HFFc6 (cell line): ENCODE measurements at regions not wholly inside any gene's neighbourhood (a gene's known extent, or its start where the extent isn't known, plus 50 kb on each side); places are given as distances from the start of the nearest gene placed in this dataset.

ENCODE experiments used
- DNase-seq: peaks from one replicate; pipeline ENCODE4 v3.0.0-alpha.2; 2018
- H3K27ac Mint-ChIP-seq: 2 replicates; pipeline ENCODE4 v1.8.0; 2020; ENCODE audit warnings: mild to moderate bottlenecking, mixed read lengths
- H3K27me3 Mint-ChIP-seq: 2 replicates; pipeline ENCODE4 v1.8.0; 2021; ENCODE audit warnings: mild to moderate bottlenecking, moderate library complexity, mixed read lengths; ENCODE audit not compliant: insufficient read depth
- H3K36me3 Mint-ChIP-seq: 2 replicates; pipeline ENCODE4 v1.8.0; 2021; ENCODE audit warnings: low read depth, mixed read lengths
- H3K4me1 Mint-ChIP-seq: 2 replicates; pipeline ENCODE4 v1.8.0; 2020; ENCODE audit warnings: low read depth, mixed read lengths
- H3K4me3 Mint-ChIP-seq: 2 replicates; pipeline ENCODE4 v1.8.0; 2020; ENCODE audit warnings: mild to moderate bottlenecking, moderate library complexity, mixed read lengths
- H3K9me3 Mint-ChIP-seq: 2 replicates; pipeline ENCODE4 v1.8.0; 2020; ENCODE audit warnings: mild to moderate bottlenecking, mixed read lengths
- CTCF ChIP-seq: fragments of 200-600 bp; sonication (generic); IDR thresholded peaks from 2 replicates; pipeline ENCODE4 v1.5.0; 2021; ENCODE audit warnings: antibody characterized with exemption, mild to moderate bottlenecking

GRCh38 chr21:35475762-35476161 lies 426.7 kb upstream of the RUNX1 start:
- H3K27ac Mint-ChIP-seq = peak overlapping the region; percentile 63

GRCh38 chr21:35475009-35475408 lies 425.9 kb upstream of the RUNX1 start:
- H3K9me3 Mint-ChIP-seq = peaks cover 7% of the 10 kb centered on the region; the same call in 1 of the 2 replicates
- H3K36me3 Mint-ChIP-seq = peaks cover 14% of the 10 kb centered on the region; the same call in 1 of the 2 replicates
- H3K27ac Mint-ChIP-seq = no peak overlapping the region
- H3K27me3 Mint-ChIP-seq = peaks cover 1% of the 10 kb centered on the region; the same call in 1 of the 2 replicates
- no peak overlapping the region for H3K4me3 Mint-ChIP-seq
- peaks cover 46% of the 10 kb centered on the region for H3K4me1 Mint-ChIP-seq
- no peak for TF ChIP-seq CTCF
- DNase-seq = peak; percentile 12

More at GRCh38 chr21:35475762-35476161, 426.7 kb upstream of the RUNX1 start:
- peaks cover 47% of the 10 kb centered on the region for H3K4me1 Mint-ChIP-seq
- peak overlapping the region; percentile 31 for H3K4me3 Mint-ChIP-seq
- peaks cover 7% of the 10 kb centered on the region; the same call in 1 of the 2 replicates for H3K9me3 Mint-ChIP-seq
- peaks cover 3% of the 10 kb centered on the region for H3K27me3 Mint-ChIP-seq
- peaks cover 14% of the 10 kb centered on the region; the same call in 1 of the 2 replicates for H3K36me3 Mint-ChIP-seq
- DNase-seq = no peak
- TF ChIP-seq CTCF = no peak

DNA sequence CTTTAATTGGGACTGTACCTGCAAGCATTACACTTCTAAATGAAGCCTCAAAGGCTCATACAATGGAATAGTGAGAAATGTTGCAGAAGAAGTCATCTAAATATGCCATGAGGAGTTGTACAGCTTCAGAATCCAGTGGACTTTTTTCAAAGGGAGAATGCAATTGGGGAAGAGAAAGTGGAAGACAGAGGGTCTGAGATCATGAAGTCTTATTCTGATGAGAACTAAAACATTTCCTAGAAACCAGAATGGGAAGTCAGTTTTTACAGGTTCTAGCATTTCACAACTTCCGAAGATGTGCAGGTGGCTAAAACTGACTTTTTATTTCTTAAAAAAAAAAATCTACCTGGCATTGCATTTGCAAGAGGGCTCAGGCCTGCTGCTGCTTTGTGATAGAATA lies 424.4 kb upstream of the RUNX1 start:
- Mint-ChIP-seq H3K36me3 (no peaks in the 10 kb centered on the region), H3K9me3 (no peaks in the 10 kb centered on the region), H3K4me1 (peaks cover 55% of the 10 kb centered on the region), H3K27me3 (no peaks in the 10 kb centered on the region), H3K27ac (no peak overlapping the region), H3K4me3 (no peak overlapping the region)
- no peak for TF ChIP-seq CTCF
- DNase-seq = no peak

- no peak for DNase-seq
- peaks cover 15% of the 10 kb centered on the region for H3K36me3 Mint-ChIP-seq
- TF ChIP-seq CTCF = no peak
Observed at GRCh38 chr21:35470522-35470921, 421.4 kb upstream of the RUNX1 start.

GRCh38 chr21:35469498-35469897 lies 420.4 kb upstream of the RUNX1 start:
- Mint-ChIP-seq H3K36me3 (peaks cover 15% of the 10 kb centered on the region), H3K27ac (no peak overlapping the region), H3K27me3 (no peaks in the 10 kb centered on the region), H3K4me3 (no peak overlapping the region), H3K4me1 (peaks cover 39% of the 10 kb centered on the region), H3K9me3 (peaks cover 6% of the 10 kb centered on the region)
- no peak for DNase-seq
- TF ChIP-seq CTCF = no peak

More at GRCh38 chr21:35470522-35470921, 421.4 kb upstream of the RUNX1 start:
- Mint-ChIP-seq H3K9me3 (peaks cover 6% of the 10 kb centered on the region), H3K4me1 (peaks cover 49% of the 10 kb centered on the region), H3K27me3 (no peaks in the 10 kb centered on the region), H3K27ac (no peak overlapping the region), H3K4me3 (no peak overlapping the region)

DNA sequence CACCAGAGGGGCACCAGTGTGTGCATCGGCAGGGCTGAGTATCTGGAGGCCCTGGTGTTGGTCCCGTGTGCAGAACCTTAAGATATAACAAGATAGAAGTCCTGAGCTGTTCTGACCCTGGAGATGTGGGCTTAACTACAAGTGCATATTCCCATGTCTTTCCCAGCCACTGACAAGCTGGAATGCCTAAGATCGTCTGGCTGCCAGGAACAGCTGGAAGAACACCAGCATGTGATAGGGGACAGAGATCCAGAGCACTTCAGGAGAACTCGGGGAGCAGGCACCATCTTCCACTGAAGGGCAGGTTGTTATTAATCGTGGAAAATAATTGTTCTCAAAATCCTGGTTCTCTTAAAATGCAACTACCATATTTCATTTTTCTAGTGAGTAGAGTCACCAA lies 419.9 kb upstream of the RUNX1 start:
- Mint-ChIP-seq H3K9me3 (peaks cover 6% of the 10 kb centered on the region), H3K27me3 (no peaks in the 10 kb centered on the region), H3K4me3 (no peak overlapping the region), H3K4me1 (peaks cover 39% of the 10 kb centered on the region), H3K27ac (no peak overlapping the region), H3K36me3 (peaks cover 16% of the 10 kb centered on the region)
- no peak for TF ChIP-seq CTCF
- DNase-seq = no peak
